H9 (cell line): ENCODE measurements at regions not wholly inside any gene's neighbourhood (a gene's known extent, or its start where the extent isn't known, plus 50 kb on each side); places are given as distances from the start of the nearest gene placed in this dataset.

Experiments
- DNase-seq: peaks from one replicate; pipeline ENCODE4 v3.0.0-alpha.2; 2017
- H2AFZ ChIP-seq: one replicate; pipeline ENCODE4 v1.6.1; 2013; ENCODE audit warnings: mild to moderate bottlenecking, low read length, control low read depth, moderate library complexity
- H2AK5ac ChIP-seq: 2 replicates; pipeline ENCODE4 v1.6.1; 2013; ENCODE audit warnings: low read length, control low read depth, mixed read lengths; ENCODE audit not compliant: insufficient read length
- H2BK120ac ChIP-seq: one replicate; pipeline ENCODE4 v1.6.1; 2013; ENCODE audit warnings: low read depth, mild to moderate bottlenecking, low read length, control low read depth, inconsistent platforms; ENCODE audit not compliant: poor library complexity, severe bottlenecking
- H2BK12ac ChIP-seq: 2 replicates; pipeline ENCODE4 v1.6.1; 2013; ENCODE audit warnings: low read length, control low read depth, mixed read lengths, low read depth; ENCODE audit not compliant: insufficient read length
- H2BK15ac ChIP-seq: 2 replicates; pipeline ENCODE4 v1.6.1; 2013; ENCODE audit warnings: low read depth, low read length, control low read depth
- H2BK20ac ChIP-seq: one replicate; pipeline ENCODE4 v1.6.1; 2013; ENCODE audit warnings: low read depth, mild to moderate bottlenecking, low read length, control low read depth, inconsistent platforms; ENCODE audit not compliant: poor library complexity, severe bottlenecking
- H2BK5ac ChIP-seq: 2 replicates; pipeline ENCODE4 v1.6.1; 2013; ENCODE audit warnings: low read length, control low read depth, mixed read lengths; ENCODE audit not compliant: insufficient read length
- H3K14ac ChIP-seq: 2 replicates; pipeline ENCODE4 v1.6.1; 2013; ENCODE audit warnings: low read length, control low read depth; ENCODE audit not compliant: insufficient read depth
- H3K18ac ChIP-seq: 2 replicates; pipeline ENCODE4 v1.6.1; 2013; ENCODE audit warnings: low read depth, mild to moderate bottlenecking, mixed read lengths, low read length, control low read depth; ENCODE audit not compliant: insufficient read length
- H3K23ac ChIP-seq: 2 replicates; pipeline ENCODE4 v1.6.1; 2013; ENCODE audit warnings: low read length, control low read depth, mixed read lengths, low read depth; ENCODE audit not compliant: insufficient read length
- H3K23me2 ChIP-seq: 2 replicates; pipeline ENCODE4 v1.6.1; 2013; ENCODE audit warnings: low read depth, mild to moderate bottlenecking, mixed read lengths, low read length, control low read depth; ENCODE audit not compliant: insufficient read length, poor library complexity, severe bottlenecking
- H3K27ac ChIP-seq: 2 replicates; pipeline ENCODE4 v1.5.1; 2013; ENCODE audit warnings: low read length, control low read depth, mixed read lengths, low read depth; ENCODE audit not compliant: insufficient read length
- H3K27me3 ChIP-seq: 2 replicates; pipeline ENCODE4 v1.6.1; 2013; ENCODE audit warnings: low read length, control low read depth, inconsistent platforms; ENCODE audit not compliant: insufficient read depth
- H3K4ac ChIP-seq: 2 replicates; pipeline ENCODE4 v1.6.1; 2013; ENCODE audit warnings: low read depth, mild to moderate bottlenecking, control low read depth, inconsistent platforms, low read length, moderate library complexity
- H3K4me1 ChIP-seq: 2 replicates; pipeline ENCODE4 v1.6.1; 2013; ENCODE audit warnings: low read length, control low read depth, inconsistent platforms; ENCODE audit not compliant: insufficient read depth
- H3K4me2 ChIP-seq: 2 replicates; pipeline ENCODE4 v1.6.1; 2013; ENCODE audit warnings: low read length, control low read depth, mixed read lengths; ENCODE audit not compliant: insufficient read length, insufficient read depth
- H3K56ac ChIP-seq: 2 replicates; pipeline ENCODE4 v1.6.1; 2013; ENCODE audit warnings: low read depth, mild to moderate bottlenecking, mixed read lengths, low read length, control low read depth; ENCODE audit not compliant: insufficient read length
- H3K79me1 ChIP-seq: 2 replicates; pipeline ENCODE4 v1.6.1; 2013; ENCODE audit warnings: low read depth, mild to moderate bottlenecking, moderate library complexity, low read length, control low read depth, inconsistent platforms; ENCODE audit not compliant: insufficient read depth, poor library complexity, severe bottlenecking
- H3K79me2 ChIP-seq: 2 replicates; pipeline ENCODE4 v1.6.1; 2013; ENCODE audit warnings: low read length, control low read depth, inconsistent platforms; ENCODE audit not compliant: insufficient read depth
- H3K9ac ChIP-seq: 2 replicates; pipeline ENCODE4 v1.6.1; 2013; ENCODE audit warnings: low read length, control low read depth, mixed read lengths; ENCODE audit not compliant: insufficient read length; ENCODE audit errors: extremely low read depth
- H3K9me3 ChIP-seq: one replicate; pipeline ENCODE4 v1.6.1; 2013; ENCODE audit warnings: low read depth, low read length, inconsistent platforms; ENCODE audit not compliant: control insufficient read depth
- H3T11ph ChIP-seq: one replicate; pipeline ENCODE4 v1.6.1; 2013; ENCODE audit warnings: mild to moderate bottlenecking, low read length, control low read depth, inconsistent platforms
- H4K20me1 ChIP-seq: one replicate; pipeline ENCODE4 v1.6.1; 2013; ENCODE audit not compliant: control insufficient read depth, insufficient read length, insufficient read depth
- H4K5ac ChIP-seq: 2 replicates; pipeline ENCODE4 v1.6.1; 2013; ENCODE audit warnings: low read depth, mild to moderate bottlenecking, mixed read lengths, low read length, control low read depth; ENCODE audit not compliant: insufficient read length
- H4K8ac ChIP-seq: replicated peaks from 2 replicates; pipeline ENCODE4 v1.6.1; 2013; ENCODE audit warnings: low read length, control low read depth, mixed read lengths, low read depth; ENCODE audit not compliant: insufficient read length
- H4K91ac ChIP-seq: 2 replicates; pipeline ENCODE4 v1.6.1; 2013; ENCODE audit warnings: low read depth, mild to moderate bottlenecking, moderate library complexity, mixed read lengths, low read length, control low read depth; ENCODE audit not compliant: insufficient read length
- H3K27ac Mint-ChIP-seq, 3 experiments: 2 replicates in 2 of 3; 3 replicates in 1 of 3; pipeline ENCODE4 v1.8.0; 2020 to 2021; ENCODE audit warnings: mixed read lengths in 3 of 3, mild to moderate bottlenecking in 1 of 3, moderate library complexity in 1 of 3
- H3K27me3 Mint-ChIP-seq: 2 replicates; pipeline ENCODE4 v1.8.0; 2021; ENCODE audit warnings: low read depth, mild to moderate bottlenecking, moderate library complexity, mixed read lengths
- H3K36me3 Mint-ChIP-seq, 3 experiments: 2 replicates in 2 of 3; 3 replicates in 1 of 3; pipeline ENCODE4 v1.8.0; 2020 to 2021; ENCODE audit warnings: low read depth in 3 of 3, mixed read lengths in 3 of 3; ENCODE audit not compliant: insufficient read depth in 1 of 3
- H3K4me1 Mint-ChIP-seq, 2 experiments: 2 replicates each; pipeline ENCODE4 v1.8.0; 2020; ENCODE audit warnings: mixed read lengths in 2 of 2
- H3K4me3 Mint-ChIP-seq, 2 experiments: 2 replicates in 1 of 2; 3 replicates in 1 of 2; pipeline ENCODE4 v1.8.0; 2020 to 2021; ENCODE audit warnings: mild to moderate bottlenecking in 2 of 2, mixed read lengths in 2 of 2, moderate library complexity in 1 of 2
- H3K9me3 Mint-ChIP-seq, 2 experiments: 2 replicates in 1 of 2; 3 replicates in 1 of 2; pipeline ENCODE4 v1.8.0; 2020; ENCODE audit warnings: mild to moderate bottlenecking in 2 of 2, mixed read lengths in 2 of 2, moderate library complexity in 1 of 2
- WGBS: extraction: QIAGEN DNeasy Blood & Tissue Kit; methylation state at CpG from one replicate; pipeline ENCODE4 v1.1.7; 2013; ENCODE audit warnings: missing lambda C conversion rate, low lambda C conversion rate, mixed read lengths; ENCODE audit not compliant: insufficient read length; ENCODE audit errors: extremely low coverage; 5-methylcytosine and 5-hydroxymethylcytosine counted together
- TF ChIP-seq, protein P1 (sequence below): fragments of 200-600 bp; sonication (generic); conservative IDR thresholded peaks from 3 replicates; pipeline ENCODE4 v1.8.0; 2021; ENCODE audit warnings: antibody characterized with exemption, mild to moderate bottlenecking

DNA sequence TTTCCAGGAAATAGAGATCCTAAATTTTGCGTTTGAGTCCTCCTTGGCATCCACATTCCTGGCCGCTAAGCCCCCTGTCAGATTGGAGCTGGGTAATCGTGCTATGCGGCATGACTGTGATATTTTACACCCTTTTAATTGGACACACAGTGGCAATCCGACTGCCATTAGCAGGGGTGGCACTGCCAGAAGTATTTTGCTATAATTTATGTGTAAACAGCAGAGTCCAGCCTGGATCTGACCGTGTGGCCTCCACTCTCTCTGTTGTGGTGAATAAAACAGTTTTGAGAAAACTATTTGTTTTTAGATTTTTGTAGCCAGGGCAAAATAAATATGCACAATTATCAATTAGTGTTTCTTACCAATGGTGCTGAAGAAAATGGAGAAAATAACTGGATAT lies 281.0 kb upstream of the IRX2 start:
- H2BK120ac ChIP-seq, result no peak overlapping the region
- H3T11ph ChIP-seq, result no peak overlapping the region
- H2BK15ac ChIP-seq, result no peak overlapping the region
- H4K5ac ChIP-seq, result no peak overlapping the region
- no peaks in the 10 kb centered on the region for H3K4me1 ChIP-seq
- H3K27ac Mint-ChIP-seq, result 0 out of 7 replicates have a peak overlapping the region, but pooled peaks of 1 of the 3 experiments have one; percentile 21
- no peaks in the 10 kb centered on the region for H3K23me2 ChIP-seq
- no peak overlapping the region for H4K8ac ChIP-seq
- H3K9ac ChIP-seq, result no peak overlapping the region
- no peak overlapping the region for H2AFZ ChIP-seq
- WGBS, result no CpG with 5 or more reads among the region's 6 CpGs
- no peak overlapping the region for H3K18ac ChIP-seq
- H3K4me1 Mint-ChIP-seq, result peaks cover 16 to 17% of the 10 kb centered on the region in 2 experiments
- no peak overlapping the region for H3K4ac ChIP-seq
- H3K27me3 ChIP-seq, result no peaks in the 10 kb centered on the region
- H3K23ac ChIP-seq, result no peak overlapping the region
- no peak overlapping the region for H3K14ac ChIP-seq
- H2BK5ac ChIP-seq, result no peak overlapping the region
- H2BK12ac ChIP-seq, result no peak overlapping the region
- H3K27ac ChIP-seq, result no peak overlapping the region
- no peak overlapping the region for H3K56ac ChIP-seq
- TF ChIP-seq, protein P1, sequence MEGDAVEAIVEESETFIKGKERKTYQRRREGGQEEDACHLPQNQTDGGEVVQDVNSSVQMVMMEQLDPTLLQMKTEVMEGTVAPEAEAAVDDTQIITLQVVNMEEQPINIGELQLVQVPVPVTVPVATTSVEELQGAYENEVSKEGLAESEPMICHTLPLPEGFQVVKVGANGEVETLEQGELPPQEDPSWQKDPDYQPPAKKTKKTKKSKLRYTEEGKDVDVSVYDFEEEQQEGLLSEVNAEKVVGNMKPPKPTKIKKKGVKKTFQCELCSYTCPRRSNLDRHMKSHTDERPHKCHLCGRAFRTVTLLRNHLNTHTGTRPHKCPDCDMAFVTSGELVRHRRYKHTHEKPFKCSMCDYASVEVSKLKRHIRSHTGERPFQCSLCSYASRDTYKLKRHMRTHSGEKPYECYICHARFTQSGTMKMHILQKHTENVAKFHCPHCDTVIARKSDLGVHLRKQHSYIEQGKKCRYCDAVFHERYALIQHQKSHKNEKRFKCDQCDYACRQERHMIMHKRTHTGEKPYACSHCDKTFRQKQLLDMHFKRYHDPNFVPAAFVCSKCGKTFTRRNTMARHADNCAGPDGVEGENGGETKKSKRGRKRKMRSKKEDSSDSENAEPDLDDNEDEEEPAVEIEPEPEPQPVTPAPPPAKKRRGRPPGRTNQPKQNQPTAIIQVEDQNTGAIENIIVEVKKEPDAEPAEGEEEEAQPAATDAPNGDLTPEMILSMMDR, result no peak
- H3K9me3 ChIP-seq, result no peaks in the 10 kb centered on the region
- H2AK5ac ChIP-seq, result no peak overlapping the region
- no peak overlapping the region for H3K4me2 ChIP-seq
- H3K36me3 Mint-ChIP-seq, result no peaks in the 10 kb centered on the region
- H3K27me3 Mint-ChIP-seq, result peaks cover under 1% of the 10 kb centered on the region
- no peaks in the 10 kb centered on the region for H3K79me1 ChIP-seq
- no peak overlapping the region for H4K91ac ChIP-seq
- no peak overlapping the region for H3K4me3 Mint-ChIP-seq
- no peaks in the 10 kb centered on the region for H3K9me3 Mint-ChIP-seq
- no peak overlapping the region for H2BK20ac ChIP-seq
- no peak for DNase-seq
- H4K20me1 ChIP-seq, result no peaks in the 10 kb centered on the region
- no peaks in the 10 kb centered on the region for H3K79me2 ChIP-seq
